A549 (cell line): ENCODE measurements at regions not wholly inside any gene's neighbourhood (a gene's known extent, or its start where the extent isn't known, plus 50 kb on each side); places are given as distances from the start of the nearest gene placed in this dataset.

ENCODE experiments used
- ATAC-seq, 2 experiments: fragments of 200-7000 bp in 1 of 2; fragments of >200 bp in 1 of 2; cut with Nextera tagmentation in 1 of 2; cut with Tn5 transposase in 1 of 2; 3 replicates each; pipeline versions ENCODE4 v1.8.0 to v1.9.1; 2018 to 2020; ENCODE audit warnings: mild to moderate bottlenecking in 1 of 2, moderate library complexity in 1 of 2
- CTCF ChIA-PET: fragments of 300-600 bp; sonication (Branson Sonifier 250); formaldehyde crosslinking; extraction: SDS; loops from one replicate; lab custom pipeline; 2021; ENCODE audit warnings: antibody characterized with exemption, inconsistent platforms; lab: Yijun Ruan, JAX
- POLR2A ChIA-PET: fragments of 350-600 bp; formaldehyde crosslinking; extraction: SDS; loops from one replicate; lab custom pipeline; 2021; ENCODE audit warnings: antibody characterized with exemption, inconsistent platforms; lab: Yijun Ruan, JAX
- DNase-seq, 2 experiments: peaks; one replicate each; pipeline versions ENCODE4 v3.0.0 to v3.0.0-alpha.2; 2011 to 2016; ENCODE audit warnings: low read depth in 1 of 2, low spot score in 1 of 2
- FAIRE-seq: peaks from 2 replicates; lab custom pipeline; 2011; peaks lifted over from hg19 to GRCh38; lab: Jason Lieb, UNC
- H3K27ac ChIP-seq, 2 experiments: fragments of >200 bp; sonication (Bioruptor Twin); formaldehyde crosslinking; 3 replicates each; pipeline ENCODE4 v1.5.1; 2016 to 2017
- H3K4me1 ChIP-seq: fragments of >200 bp; sonication (Bioruptor Twin); formaldehyde crosslinking; 3 replicates; pipeline ENCODE4 v1.6.1; 2016
- H3K4me2 ChIP-seq: fragments of >200 bp; sonication (Bioruptor Twin); formaldehyde crosslinking; 3 replicates; pipeline ENCODE4 v1.6.1; 2016
- H3K4me3 ChIP-seq: fragments of >200 bp; sonication (Bioruptor Twin); formaldehyde crosslinking; 3 replicates; pipeline ENCODE4 v1.5.1; 2016
- H3K9me3 ChIP-seq: fragments of >200 bp; sonication (Bioruptor Twin); formaldehyde crosslinking; 3 replicates; pipeline ENCODE4 v1.6.1; 2016
- BCL3 ChIP-seq: fragments of >200 bp; sonication (Bioruptor Twin); formaldehyde crosslinking; IDR thresholded peaks from 3 replicates; pipeline ENCODE4 v1.6.1; 2016
- CBX8 ChIP-seq: fragments of 200-600 bp; sonication (generic); IDR thresholded peaks from 2 replicates; pipeline ENCODE4 v1.6.1; 2016
- CHD2 ChIP-seq: fragments of 150-350 bp; IDR thresholded peaks from 2 replicates; pipeline ENCODE4 v1.6.1; 2014; ENCODE audit warnings: low read length; ENCODE audit not compliant: partially characterized antibody
- CTCF ChIP-seq: fragments of >200 bp; sonication (Bioruptor Twin); formaldehyde crosslinking; IDR thresholded peaks from 3 replicates; pipeline ENCODE4 v1.5.1; 2016
- ELK1 ChIP-seq: fragments of 150-350 bp; IDR thresholded peaks from 2 replicates; pipeline ENCODE4 v1.6.1; 2014; ENCODE audit warnings: low read depth, mild to moderate bottlenecking, low read length
- ESRRA ChIP-seq: fragments of 150-350 bp; IDR thresholded peaks from 2 replicates; pipeline ENCODE4 v1.6.1; 2014; ENCODE audit warnings: mild to moderate bottlenecking, low read length, borderline replicate concordance
- FOXS1 ChIP-seq: fragments of 250-450 bp; sonication (Bioruptor Pico); IDR thresholded peaks from 2 replicates; pipeline ENCODE4 v1.5.0; 2020; ENCODE audit warnings: mild to moderate bottlenecking, moderate library complexity
- HDAC2 ChIP-seq: fragments of 200-600 bp; sonication (generic); IDR thresholded peaks from 2 replicates; pipeline ENCODE4 v1.6.1; 2016
- HMGXB4 ChIP-seq: fragments of 250-450 bp; sonication (Bioruptor Pico); IDR thresholded peaks from 2 replicates; pipeline ENCODE4 v1.5.0; 2021; ENCODE audit warnings: mild to moderate bottlenecking, moderate library complexity, borderline replicate concordance
- HOXB13 ChIP-seq: fragments of 250-450 bp; sonication (Bioruptor Pico); IDR thresholded peaks from 2 replicates; pipeline ENCODE4 v1.5.0; 2020; ENCODE audit warnings: low read depth, mild to moderate bottlenecking, moderate library complexity
- JUN ChIP-seq, 2 experiments: fragments of >200 bp; sonication (Bioruptor Twin); formaldehyde crosslinking; IDR thresholded peaks; 2 replicates in 1 of 2; 3 replicates in 1 of 2; pipeline ENCODE4 v1.6.1; 2016 to 2017
- MAFK ChIP-seq: fragments of 450-650 bp; IDR thresholded peaks from 2 replicates; pipeline ENCODE4 v1.6.1; 2014; ENCODE audit not compliant: partially characterized antibody
- MAX ChIP-seq: IDR thresholded peaks from 2 replicates; pipeline ENCODE4 v1.6.1; 2012
- MAZ ChIP-seq: fragments of 150-350 bp; IDR thresholded peaks from 2 replicates; pipeline ENCODE4 v1.6.1; 2014; ENCODE audit warnings: antibody characterized with exemption, low read depth, low read length, borderline replicate concordance
- MYC ChIP-seq: IDR thresholded peaks from 2 replicates; pipeline ENCODE4 v1.6.1; 2012; ENCODE audit warnings: mild to moderate bottlenecking, inconsistent platforms, low read length, improper control_type of control experiment, borderline replicate concordance
- NPAS2 ChIP-seq: fragments of 250-450 bp; sonication (Bioruptor Pico); IDR thresholded peaks from 2 replicates; pipeline ENCODE4 v1.8.0; 2022; ENCODE audit warnings: mild to moderate bottlenecking, moderate library complexity, borderline replicate concordance
- NR3C1 ChIP-seq: fragments of >200 bp; sonication (Bioruptor Twin); formaldehyde crosslinking; IDR thresholded peaks from 3 replicates; pipeline ENCODE4 v1.6.1; 2017
- PBX3 ChIP-seq: IDR thresholded peaks from 2 replicates; pipeline ENCODE4 v1.6.1; 2012
- POLR2A ChIP-seq: IDR thresholded peaks from 2 replicates; pipeline ENCODE4 v1.6.1; 2012; ENCODE audit warnings: mild to moderate bottlenecking, low read length
- POLR2AphosphoS2 ChIP-seq: conservative IDR thresholded peaks from 2 replicates; pipeline ENCODE4 v1.6.1; 2012; ENCODE audit warnings: low read length, improper control_type of control experiment, inconsistent platforms
- RAD21 ChIP-seq, 2 experiments: fragments of >200 bp in 1 of 2; sonication (Bioruptor Twin) in 1 of 2; formaldehyde crosslinking in 1 of 2; IDR thresholded peaks in 1 of 2; conservative IDR thresholded peaks in 1 of 2; 2 replicates in 1 of 2; 3 replicates in 1 of 2; pipeline ENCODE4 v1.6.1; 2012 to 2018; ENCODE audit warnings: inconsistent platforms in 1 of 2
- REST ChIP-seq: fragments of 200-600 bp; sonication (generic); IDR thresholded peaks from 2 replicates; pipeline ENCODE4 v1.6.1; 2016; ENCODE audit warnings: antibody characterized with exemption, mild to moderate bottlenecking, moderate library complexity
- SMC3 ChIP-seq: fragments of >200 bp; sonication (Bioruptor Twin); formaldehyde crosslinking; IDR thresholded peaks from 3 replicates; pipeline ENCODE4 v1.6.1; 2018; ENCODE audit warnings: inconsistent platforms
- TFCP2L1 ChIP-seq: fragments of 250-450 bp; sonication (Bioruptor Pico); IDR thresholded peaks from 2 replicates; pipeline ENCODE4 v1.5.0; 2021; ENCODE audit warnings: mild to moderate bottlenecking
- ZNF302 ChIP-seq: fragments of 250-450 bp; sonication (Bioruptor Pico); IDR thresholded peaks from 2 replicates; pipeline ENCODE4 v1.9.0; 2021; ENCODE audit warnings: inconsistent platforms, mild to moderate bottlenecking, moderate library complexity
- ZSCAN20 ChIP-seq: fragments of 250-450 bp; sonication (Bioruptor Pico); IDR thresholded peaks from 2 replicates; pipeline ENCODE4 v1.8.0; 2022; ENCODE audit warnings: mild to moderate bottlenecking, moderate library complexity
- WGBS: methylation state at CpG from one replicate; pipeline ENCODE4 v1.1.6; 2017; ENCODE audit errors: missing lambda C conversion rate; 5-methylcytosine and 5-hydroxymethylcytosine counted together

- Histone ChIP-seq H3K4me3 (no peak overlapping the region), H3K9me3 (no peaks in the 10 kb centered on the region), H3K4me2 (no peak overlapping the region), H3K4me1 (no peaks in the 10 kb centered on the region), H3K27ac (no peak overlapping the region)
- WGBS = 8% methylated on average over 4 of the region's 4 CpGs
- DNase-seq (no peak), FAIRE-seq (no peak), ATAC-seq (no peak)
- CTCF ChIA-PET = no interaction called here
- TF ChIP-seq FOXS1 (CRISPR knock-in tag) = no peak
- TF ChIP-seq ESRRA = no peak
- TF ChIP-seq HMGXB4 (CRISPR knock-in tag) = no peak
- TF ChIP-seq CTCF = no peak
- no peak for TF ChIP-seq MAX
- TF ChIP-seq ZSCAN20 (CRISPR knock-in tag) = no peak
- no peak for TF ChIP-seq RAD21 (conservative IDR thresholded peaks at IDR 0.05 in 1 of 2, IDR thresholded peaks at IDR 0.05 in 1 of 2)
- no peak for TF ChIP-seq HOXB13
- TF ChIP-seq POLR2A = no peak
- no peak for TF ChIP-seq MYC
- TF ChIP-seq POLR2AphosphoS2 = no peak
- TF ChIP-seq CBX8 = no peak
- no peak for TF ChIP-seq MAZ
- TF ChIP-seq MAFK = no peak
- no peak for TF ChIP-seq JUN (IDR thresholded peaks at IDR 0.05)
- TF ChIP-seq BCL3 = no peak
- TF ChIP-seq TFCP2L1 (CRISPR knock-in tag) = no peak
- TF ChIP-seq REST = no peak
- POLR2A ChIA-PET = no interaction called here
Observed at GRCh38 chr20:52624281-52624680, 347.9 kb upstream of the TSHZ2 start.

GRCh38 chr20:52622081-52622480 lies 350.1 kb upstream of the TSHZ2 start:
- H3K9me3 ChIP-seq = no peaks in the 10 kb centered on the region
- ATAC-seq (no peak), FAIRE-seq (no peak), DNase-seq (no peak)
- H3K27ac ChIP-seq = no peak overlapping the region
- H3K4me2 ChIP-seq = no peak overlapping the region
- CTCF ChIA-PET = no interaction called here
- no peaks in the 10 kb centered on the region for H3K4me1 ChIP-seq
- POLR2A ChIA-PET = no interaction called here
- H3K4me3 ChIP-seq = no peak overlapping the region
- no peak for TF ChIP-seq ELK1
- TF ChIP-seq ZNF302 (CRISPR knock-in tag) = no peak
- TF ChIP-seq TFCP2L1 (CRISPR knock-in tag) = no peak
- no peak for TF ChIP-seq CHD2
- TF ChIP-seq PBX3 = no peak
- TF ChIP-seq NPAS2 (CRISPR knock-in tag) = no peak
- TF ChIP-seq MYC = no peak
- TF ChIP-seq SMC3 = no peak
- TF ChIP-seq HDAC2 = no peak
- TF ChIP-seq POLR2AphosphoS2 = no peak
- no peak for TF ChIP-seq NR3C1
- TF ChIP-seq CTCF = no peak
- no peak for TF ChIP-seq JUN (IDR thresholded peaks at IDR 0.05)
